Amniotic epithelial cell (primary cell): ENCODE measurements at regions not wholly inside any gene's neighbourhood (a gene's known extent, or its start where the extent isn't known, plus 50 kb on each side); places are given as distances from the start of the nearest gene placed in this dataset.
A peak's percentile ranks its signal among the peaks of the same experiment; 100 is the strongest.
"Not testable (repeated sequence)": the region's sequence is repeated elsewhere in the genome, so short reads cannot be mapped to it uniquely, and the experiment has no call there.

Experiments used
- DNase-seq: peaks from one replicate; pipeline ENCODE4 v3.0.0-alpha.2; 2010; ENCODE audit warnings: low read depth

DNA sequence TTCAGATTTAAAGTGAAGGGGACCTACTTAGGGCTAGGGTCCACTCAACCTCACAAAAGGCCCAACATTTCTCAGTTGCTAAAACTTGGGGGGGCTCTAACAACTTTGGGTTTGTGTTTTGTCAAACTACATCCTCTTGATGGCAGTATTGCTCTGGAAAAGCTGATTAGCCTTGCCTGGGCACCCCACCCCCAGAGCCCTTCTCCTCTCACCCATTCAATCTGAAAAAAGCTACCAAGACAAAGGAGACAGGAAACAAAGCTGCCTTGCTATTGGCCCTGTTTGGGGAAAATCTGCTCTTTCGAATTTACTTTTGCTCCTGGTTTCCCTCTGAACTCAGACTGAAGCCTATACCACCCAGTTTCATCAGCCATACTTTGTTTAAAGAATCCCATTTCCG, 195.2 kb upstream of the STK26 start:
- DNase-seq, result no peak

DNA sequence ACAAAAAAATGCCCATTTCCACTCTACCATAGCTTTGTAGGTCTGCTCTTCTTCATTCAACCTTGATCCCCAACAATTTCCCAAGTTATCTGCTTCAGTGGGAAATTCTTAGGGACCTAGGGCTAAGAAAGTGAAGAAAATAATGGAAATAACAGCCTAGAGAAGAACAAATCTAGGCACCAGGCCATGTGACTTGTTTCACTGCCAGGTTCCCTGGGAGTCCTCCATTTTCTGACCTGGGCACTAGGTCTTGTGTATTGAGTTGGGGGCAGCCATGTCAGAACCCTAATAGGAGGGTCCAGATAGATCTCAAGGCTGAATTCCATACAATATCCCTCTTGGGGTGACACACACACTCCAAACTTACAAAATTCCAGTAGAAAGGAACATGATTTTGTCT, 194.6 kb upstream of the STK26 start:
- no peak for DNase-seq

DNA sequence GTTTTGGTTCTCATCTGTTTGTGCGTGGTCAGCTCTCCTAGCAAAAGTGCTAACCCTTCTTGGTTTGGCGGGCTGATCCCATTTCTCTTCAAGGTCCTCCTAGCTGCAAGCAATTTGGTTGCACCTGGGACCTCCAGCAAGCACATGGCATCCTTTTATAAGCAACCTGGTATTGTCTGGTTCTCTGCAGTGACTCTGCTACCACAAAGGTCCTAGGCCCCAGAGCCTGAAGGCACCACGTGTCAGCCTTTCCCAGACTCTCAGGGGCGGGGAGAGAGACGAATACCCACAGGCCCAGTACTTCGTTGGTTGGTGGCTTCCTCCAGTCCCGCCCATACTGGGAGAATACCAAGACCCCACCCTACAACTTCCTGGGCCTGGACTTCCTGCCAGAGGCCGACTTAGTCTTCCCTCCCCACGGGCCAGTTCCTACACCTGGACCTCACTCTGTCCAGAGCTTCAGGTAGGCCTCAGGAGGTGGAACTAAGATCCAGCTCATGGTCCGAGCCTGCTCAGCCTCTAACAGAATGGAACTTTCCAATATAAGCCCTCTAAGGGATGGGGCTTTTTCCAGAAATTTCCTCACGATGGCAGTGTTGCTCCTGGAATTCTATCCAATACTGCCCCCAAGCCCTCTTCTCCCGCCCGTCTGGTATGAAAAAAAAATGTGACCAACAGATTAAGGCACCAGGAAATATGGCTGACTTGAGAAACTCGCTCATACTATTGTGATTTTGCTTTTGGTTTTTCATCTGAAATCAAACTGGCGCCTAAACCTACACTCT, 192.5 kb upstream of the STK26 start:
- peak; percentile 85 for DNase-seq

DNA sequence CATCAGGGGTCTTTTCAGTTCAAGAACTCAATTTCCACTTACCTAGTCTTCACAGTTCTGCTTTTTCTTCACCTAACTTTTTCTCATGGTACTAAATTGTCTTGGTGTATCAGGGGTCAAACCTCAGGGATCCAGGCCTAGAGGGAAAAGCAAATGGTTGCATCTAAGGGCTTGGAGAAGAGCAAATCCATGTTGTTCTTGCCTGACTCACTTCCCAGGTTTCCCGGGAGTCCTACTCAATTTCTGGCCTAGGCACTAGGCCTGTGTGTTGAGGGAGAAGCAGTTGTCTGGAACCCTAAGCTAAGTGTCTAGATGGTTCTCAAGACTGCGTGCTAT, 191.9 kb upstream of the STK26 start:
- DNase-seq, result no peak

DNA sequence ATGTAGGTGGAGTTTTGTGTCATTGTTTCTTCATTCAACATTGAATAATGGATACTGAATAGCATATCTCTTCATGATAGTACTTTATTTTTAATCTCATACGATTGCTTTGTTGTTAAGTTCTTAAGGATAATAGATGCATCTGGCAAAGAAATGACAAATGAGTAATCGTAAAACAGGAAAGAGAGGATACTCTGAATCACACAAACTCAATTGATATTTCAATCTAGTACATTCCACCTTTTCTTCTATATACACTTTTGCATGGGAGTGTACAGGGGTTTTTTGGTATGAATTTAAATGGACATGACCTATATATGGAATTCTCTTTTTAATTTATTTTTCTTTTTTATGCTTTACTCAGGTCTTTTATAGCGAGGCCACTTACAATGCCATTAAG, 186.9 kb upstream of the STK26 start:
- no peak for DNase-seq

DNA sequence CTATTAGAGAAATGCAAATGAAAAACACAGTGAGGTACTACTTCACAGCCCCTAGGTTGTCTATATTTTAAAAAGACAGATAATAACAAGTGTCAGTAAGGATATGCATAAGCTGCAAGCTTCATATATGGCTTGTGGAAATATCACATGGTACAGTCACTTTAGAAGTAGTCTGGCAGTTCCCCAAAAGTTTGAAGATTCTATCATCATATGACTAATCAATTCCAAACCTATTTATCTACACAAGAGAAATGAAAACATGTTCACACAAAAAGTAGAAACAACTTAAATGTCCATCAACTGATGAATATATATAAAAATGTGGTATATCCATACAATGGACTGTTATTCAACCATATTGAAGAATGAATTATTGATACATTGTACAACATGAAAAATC, 185.8 kb upstream of the STK26 start:
- no peak for DNase-seq

DNA sequence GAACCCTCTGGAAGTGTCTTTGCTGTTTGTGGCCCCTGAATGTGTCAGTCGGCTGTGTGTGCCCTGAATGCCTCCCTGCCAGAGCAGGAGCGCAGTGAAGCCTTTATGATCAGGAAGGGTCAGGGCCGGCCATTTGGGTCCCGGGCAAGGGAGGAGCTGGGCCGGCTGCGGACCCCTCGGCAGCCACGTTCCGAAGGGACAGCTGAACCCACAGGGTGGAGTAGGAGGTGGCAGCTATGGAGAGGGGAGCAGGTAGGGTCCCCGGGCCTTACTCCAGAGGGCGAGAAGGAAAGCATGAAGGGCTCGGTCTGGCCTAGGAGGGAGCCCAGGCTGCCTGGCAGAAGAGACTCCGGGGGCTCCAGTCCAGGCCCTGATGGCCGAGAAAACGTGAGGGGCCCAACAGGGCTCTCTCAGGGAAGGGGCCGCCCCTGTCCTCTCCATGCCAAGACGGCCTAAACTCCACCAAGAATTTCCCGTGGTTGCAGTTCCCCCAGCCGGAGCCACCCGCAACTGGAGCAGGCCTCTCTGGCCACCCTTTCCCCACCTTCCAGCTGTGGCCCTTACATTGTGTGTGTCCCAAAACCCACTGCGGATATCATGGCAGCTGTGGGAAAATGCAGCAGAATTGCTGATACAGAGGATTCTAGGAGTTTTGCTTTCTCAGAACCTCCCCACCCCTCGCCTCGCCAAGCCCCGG, 182.2 kb upstream of the STK26 start:
- no peak for DNase-seq

DNA sequence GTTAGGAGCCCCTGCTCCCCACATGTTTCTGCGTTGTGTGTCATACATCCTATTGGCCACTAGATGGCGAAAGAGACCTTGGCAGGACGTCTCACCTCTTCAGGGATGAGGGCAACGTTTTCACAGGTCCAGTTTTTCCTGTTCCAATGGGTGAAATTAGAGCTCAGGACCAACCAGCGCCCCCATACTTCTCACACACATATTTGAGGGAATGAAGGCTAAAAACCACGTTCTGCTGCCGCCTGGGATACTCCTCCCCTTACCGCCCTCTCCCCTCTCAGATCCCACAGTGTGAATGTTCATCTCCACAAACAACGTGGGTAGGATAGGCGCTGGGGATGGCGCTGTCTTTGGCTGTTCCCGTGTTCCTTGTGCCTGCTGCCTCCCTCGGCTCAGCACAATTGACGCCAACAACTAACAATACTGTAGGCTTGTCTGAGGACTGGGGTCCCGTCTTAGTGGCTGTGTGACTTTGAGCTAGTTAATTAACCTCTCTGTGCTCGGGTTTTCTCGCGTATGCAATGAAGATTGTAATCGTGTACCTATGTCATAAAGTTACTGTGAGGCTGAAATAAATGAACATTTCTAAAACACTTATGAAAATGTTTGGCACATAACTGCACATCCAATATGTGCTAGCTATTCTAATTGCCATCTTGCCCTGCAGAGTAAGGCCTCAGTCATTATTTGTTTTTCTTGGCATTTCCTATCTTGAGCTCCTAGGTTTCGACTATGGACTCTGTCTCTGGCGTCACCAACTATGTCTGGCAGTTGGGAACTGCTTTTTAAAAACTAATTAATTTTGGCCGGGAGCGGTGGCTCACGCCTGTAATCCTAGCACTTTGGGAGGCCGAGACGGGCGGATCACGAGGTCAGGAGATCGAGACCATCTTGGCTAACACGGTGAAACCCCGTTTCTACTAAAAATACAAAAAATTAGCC, 181.3 kb upstream of the STK26 start:
- peak; percentile 50 for DNase-seq

DNA sequence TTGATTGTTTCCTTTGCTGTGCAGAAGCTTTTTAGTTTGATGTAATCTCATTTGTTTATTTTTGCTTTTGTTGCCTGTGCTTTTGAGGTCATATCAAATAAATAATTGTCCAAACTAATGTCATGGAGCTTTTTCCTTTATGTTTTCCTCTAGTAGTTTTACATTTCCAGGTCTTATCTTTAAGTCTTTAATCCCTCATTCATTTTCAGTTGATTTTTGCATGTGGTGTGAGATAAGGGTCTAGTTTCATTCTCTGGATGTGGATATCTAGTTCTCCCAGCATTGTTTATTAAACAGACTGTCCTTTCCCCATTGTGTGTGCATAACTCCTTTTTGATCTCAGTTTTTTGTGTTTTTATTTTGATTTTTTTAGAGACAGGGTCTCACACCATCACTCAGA, 179.1 kb upstream of the STK26 start:
- DNase-seq, result no peak

DNA sequence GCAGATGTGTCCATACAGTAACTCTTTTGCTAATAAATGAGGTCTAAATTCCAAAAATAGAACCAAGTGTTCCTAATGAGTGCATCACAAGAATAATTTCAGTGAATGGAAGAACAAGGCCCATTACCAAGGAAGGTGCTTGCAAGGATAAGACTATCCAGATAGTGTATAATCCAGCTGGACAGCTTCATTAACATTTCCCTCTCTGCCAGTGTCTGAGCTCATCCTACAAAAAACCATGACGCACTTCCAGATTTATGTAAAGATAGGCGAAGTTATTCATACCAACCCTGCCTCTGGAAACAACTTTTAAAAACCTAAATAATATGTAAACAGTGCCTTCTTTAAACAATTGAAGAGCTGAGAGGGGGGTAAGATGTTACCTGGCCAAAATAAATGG, 177.9 kb upstream of the STK26 start:
- DNase-seq, result peak; percentile 66

DNA sequence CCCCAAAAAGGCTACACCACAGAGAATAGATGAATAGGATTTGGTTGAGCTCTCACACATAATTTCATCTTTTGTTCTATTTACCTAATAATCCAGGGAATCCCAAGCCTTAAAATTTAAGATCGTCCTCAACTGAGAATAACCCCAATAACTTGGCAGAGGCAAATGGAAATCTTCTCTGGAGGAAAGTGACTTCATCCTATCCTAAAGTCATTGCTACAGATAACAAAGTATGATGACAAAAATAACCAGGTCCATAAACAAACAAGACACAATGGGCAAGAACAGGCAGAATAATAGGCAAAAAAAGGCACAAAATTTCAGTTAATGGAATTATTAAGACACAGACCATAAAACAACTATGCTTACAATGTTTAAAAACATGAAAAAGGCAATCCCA, 177.3 kb upstream of the STK26 start:
- no peak for DNase-seq

DNA sequence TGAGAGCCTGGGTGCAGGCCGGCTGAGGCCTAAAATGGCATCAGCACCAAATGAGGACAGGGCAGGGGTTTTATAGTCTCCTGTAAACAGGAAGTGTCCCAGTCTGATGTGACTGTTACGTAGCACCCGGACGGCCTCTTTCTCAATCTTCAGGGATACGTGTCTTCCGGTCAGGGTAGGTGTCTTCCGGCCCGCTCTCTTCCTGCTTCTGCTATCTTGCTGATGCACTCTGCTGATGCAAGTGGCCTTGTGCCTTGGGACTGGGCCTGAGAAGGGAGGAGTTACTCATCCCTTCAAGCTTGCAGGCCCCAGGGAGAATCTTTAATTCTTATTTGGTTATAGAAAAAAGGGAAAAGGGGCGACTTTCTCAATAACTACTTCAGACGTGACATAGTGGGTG, 172.1 kb upstream of the STK26 start:
- DNase-seq, result not testable (repeated sequence)

DNA sequence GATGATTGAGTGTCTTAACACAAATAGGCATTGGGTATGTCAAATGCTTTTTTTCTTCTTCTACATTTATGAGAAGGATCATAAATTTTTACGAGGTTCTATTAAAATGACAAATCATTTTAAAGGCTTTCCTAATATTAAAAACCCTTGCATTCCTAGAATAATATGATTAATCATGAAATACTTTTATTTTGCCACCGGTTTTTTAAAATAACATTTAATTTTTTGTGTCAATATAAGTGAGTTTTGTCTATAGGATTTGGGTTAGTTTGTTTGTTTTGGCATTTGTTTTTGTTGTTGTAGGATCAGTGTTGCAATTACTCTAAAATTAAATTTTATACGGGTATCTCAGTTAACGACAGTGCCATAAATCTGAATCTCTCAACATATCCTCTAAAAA, 169.7 kb upstream of the STK26 start:
- DNase-seq, result no peak

DNA sequence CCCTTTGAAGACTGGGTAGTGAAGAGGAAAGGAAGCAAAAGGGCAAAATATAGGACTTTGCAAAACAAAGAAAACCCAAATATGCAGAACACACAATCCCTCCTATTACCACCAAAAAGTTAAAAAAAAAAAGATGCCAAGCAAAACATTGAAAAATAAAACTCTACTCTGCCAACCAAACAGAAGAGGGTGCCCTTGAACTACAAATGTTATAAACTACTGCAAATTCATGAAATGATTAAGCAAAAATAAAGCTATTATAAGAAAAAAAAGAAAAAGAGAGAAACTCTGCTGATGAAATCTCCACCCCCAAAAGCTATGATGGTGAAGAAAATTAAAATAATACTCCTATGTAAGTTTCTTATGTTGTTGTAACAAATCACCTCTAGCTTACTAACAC, 168.5 kb upstream of the STK26 start:
- DNase-seq, result peak; percentile 33

DNA sequence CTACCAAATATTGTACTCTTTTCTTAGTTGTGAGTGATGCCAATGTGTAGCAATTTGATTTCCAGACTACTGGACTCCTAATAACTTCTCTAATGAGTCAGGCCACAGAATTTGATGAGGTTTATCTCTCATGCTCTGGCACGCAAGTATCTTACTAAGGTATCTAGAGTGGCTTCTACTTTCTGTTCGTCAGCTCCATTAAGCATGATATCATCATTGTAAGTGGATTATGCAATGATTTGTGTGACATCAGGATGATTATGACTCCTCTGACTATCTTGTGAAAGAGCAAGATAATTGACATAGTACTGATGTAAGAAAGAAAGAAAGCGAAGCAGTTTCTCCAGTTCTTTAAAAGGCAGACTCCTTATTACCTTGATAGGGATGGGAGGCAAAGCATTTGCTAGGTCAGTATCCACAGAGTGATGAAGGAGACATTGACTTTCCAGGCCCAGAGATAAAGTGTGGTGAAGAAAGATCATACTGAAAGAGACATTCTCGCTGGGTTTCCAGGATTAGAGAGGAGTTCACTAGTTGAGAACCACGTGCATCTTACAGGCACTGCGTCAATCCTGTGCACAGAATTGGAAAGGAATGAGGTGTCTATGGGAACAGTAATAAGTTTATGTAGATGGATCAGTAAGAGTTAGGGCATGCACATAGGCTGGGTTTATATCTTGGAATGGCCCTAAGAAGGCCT, 161.9 kb upstream of the STK26 start:
- DNase-seq, result peak; percentile 51

DNA sequence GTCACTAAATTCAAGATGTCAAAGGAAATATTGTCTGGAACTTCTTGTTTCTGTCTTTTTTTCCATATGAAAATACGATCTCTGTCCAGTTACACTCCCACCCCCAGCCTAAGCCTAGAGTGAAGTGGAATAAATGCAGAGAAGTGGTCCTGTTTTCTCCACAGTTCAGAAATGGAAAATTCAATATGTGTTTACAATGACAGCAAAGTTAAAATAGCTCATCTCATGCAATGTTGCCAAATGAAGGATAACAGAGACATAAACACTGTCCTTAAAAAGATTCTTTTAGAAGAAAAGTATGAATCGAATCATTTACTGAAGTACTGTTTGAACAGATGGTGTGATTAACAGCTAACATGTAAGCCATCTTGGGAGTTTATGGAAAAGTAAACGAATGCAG, 160.8 kb upstream of the STK26 start:
- no peak for DNase-seq

DNA sequence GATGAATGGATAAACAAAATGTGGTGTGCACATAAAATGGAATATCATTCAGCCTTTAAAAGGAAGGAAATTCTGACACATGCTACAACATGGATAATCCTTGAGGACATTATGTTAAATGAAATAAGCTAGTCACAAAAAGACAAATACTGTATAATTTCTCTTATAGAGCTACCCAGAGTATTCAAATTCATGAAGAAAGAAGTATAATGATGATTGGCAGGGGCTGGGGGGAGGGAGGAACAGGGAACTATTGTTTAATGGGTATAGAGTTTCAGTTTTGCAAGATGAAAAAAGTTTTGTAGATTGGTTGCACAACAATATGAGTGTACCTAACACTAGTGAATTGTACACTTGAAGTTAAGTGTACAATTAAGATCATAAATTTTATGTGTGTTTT, 153.9 kb upstream of the STK26 start:
- no peak for DNase-seq

DNA sequence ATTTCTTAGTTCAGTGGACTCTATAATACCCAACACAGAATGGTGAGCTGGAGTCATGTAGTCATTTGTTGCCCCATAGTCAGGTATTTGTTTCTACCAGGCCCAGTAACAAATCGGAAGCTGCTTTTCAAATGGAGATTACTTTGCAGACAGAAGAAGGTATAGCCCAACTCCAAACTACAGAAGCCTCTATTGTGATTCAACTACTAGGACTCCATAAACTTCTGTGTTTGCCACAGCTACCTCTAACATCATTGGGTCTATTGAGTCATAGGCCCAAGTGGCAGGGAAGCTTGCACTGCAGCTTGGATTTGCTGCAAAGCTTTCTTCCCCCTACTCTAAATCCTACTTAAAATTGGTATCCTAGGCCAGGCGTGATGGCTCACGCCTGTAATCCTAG, 148.8 kb upstream of the STK26 start:
- DNase-seq, result no peak

DNA sequence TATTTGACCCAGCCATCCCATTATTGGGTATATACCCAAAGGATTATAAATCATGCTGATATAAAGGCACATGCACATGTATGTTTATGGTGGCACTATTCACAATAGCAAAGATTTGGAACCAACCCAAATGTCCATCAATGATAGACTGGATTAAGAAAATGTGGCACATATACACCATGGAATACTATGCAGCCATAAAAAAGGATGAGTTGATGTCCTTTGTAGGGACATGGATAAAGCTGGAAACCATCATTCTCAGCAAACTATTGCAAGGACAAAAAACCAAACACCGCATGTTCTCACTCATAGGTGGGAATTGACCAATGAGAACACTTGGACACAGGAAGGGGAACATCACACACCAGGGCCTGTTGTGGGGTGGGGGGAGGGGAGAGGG, 147.3 kb upstream of the STK26 start:
- DNase-seq, result not testable (repeated sequence)

DNA sequence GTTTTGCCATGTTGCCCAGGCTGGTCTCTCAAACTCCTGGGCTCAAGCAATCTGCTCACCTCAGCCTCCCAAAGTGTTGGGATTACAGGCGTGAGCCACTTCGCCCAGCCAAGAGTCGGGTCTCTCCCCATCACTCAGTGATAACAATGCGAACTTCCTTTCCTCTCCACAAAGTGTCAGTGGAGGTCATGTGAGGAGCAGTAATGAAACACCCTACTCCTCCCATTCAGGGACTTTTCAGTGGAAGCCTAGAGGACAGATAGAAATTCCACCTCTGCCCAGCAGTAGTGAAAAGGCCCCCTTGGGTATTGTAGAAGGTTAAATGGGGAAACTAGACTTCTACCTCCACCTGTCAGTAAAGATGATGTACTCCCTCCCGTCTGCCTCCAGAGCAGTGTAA, 141.9 kb upstream of the STK26 start:
- DNase-seq, result no peak

DNA sequence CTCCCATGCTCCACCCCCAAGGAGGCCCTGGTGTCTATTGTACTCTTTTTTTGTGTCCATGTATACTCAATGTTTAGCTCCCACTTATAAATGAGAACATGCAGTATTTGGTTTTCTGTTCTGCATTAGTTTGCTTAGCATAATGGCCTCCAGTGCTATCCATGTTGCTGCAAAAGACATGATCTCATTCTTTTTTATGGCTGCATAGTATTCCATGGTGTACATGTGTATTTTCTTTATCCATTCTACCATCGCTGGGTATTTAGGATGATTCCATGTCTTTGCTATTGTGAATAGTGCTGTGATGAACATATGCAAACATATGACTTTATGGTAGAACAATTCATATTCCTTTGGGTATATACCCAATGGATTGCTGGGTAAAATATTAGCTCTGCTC, 138.1 kb upstream of the STK26 start:
- not testable (repeated sequence) for DNase-seq

DNA sequence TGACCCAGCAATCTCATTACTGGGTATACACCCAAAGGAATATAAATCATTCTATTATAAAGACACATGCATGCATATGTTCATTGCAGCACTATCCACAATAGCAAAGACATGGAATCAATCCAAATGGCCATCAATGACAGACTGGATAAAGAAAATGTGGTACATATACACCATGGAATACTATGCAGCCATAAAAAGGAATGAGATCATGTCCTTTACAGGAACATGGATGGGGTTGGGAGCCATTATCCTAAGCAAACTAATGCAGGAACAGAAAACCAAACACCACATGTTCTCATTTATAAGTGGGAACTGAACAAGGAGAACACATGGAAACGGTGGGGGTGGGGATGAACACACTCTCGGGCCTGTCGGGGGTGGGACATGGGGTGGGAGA, 129.2 kb upstream of the STK26 start:
- not testable (repeated sequence) for DNase-seq
